Nephron progenitor cell (in vitro differentiated cells): ENCODE measurements at regions not wholly inside any gene's neighbourhood (a gene's known extent, or its start where the extent isn't known, plus 50 kb on each side); places are given as distances from the start of the nearest gene placed in this dataset.

Experiments
- DNase-seq: peaks from one replicate; pipeline ENCODE4 v3.0.0; 2021
- H3K27ac Mint-ChIP-seq: 2 replicates; pipeline ENCODE4 v1.8.0; 2021; ENCODE audit warnings: mild to moderate bottlenecking, moderate library complexity, mixed read lengths
- H3K27me3 Mint-ChIP-seq: 2 replicates; pipeline ENCODE4 v1.8.0; 2021; ENCODE audit warnings: mild to moderate bottlenecking, low read depth, mixed read lengths; ENCODE audit not compliant: poor library complexity
- H3K36me3 Mint-ChIP-seq: 2 replicates; pipeline ENCODE4 v1.8.0; 2021; ENCODE audit warnings: low read depth, mixed read lengths
- H3K4me1 Mint-ChIP-seq: 2 replicates; pipeline ENCODE4 v1.8.0; 2021; ENCODE audit warnings: mixed read lengths
- H3K4me3 Mint-ChIP-seq: 2 replicates; pipeline ENCODE4 v1.8.0; 2021; ENCODE audit warnings: mild to moderate bottlenecking, moderate library complexity, mixed read lengths
- H3K9me3 Mint-ChIP-seq: 2 replicates; pipeline ENCODE4 v1.8.0; 2021; ENCODE audit warnings: mild to moderate bottlenecking, moderate library complexity, mixed read lengths
- TF ChIP-seq, protein P1 (sequence below): fragments of 200-600 bp; sonication (generic); IDR thresholded peaks from 2 replicates; pipeline ENCODE4 v1.5.0; 2021; ENCODE audit warnings: antibody characterized with exemption

GRCh38 chr5:92922231-92922967, 658.6 kb downstream of the NR2F1-AS1 start:
- H3K4me3 Mint-ChIP-seq, result no peak overlapping the region
- no peaks in the 10 kb centered on the region for H3K9me3 Mint-ChIP-seq
- no peaks in the 10 kb centered on the region for H3K27me3 Mint-ChIP-seq
- H3K36me3 Mint-ChIP-seq, result no peaks in the 10 kb centered on the region
- H3K4me1 Mint-ChIP-seq, result peaks cover 53% of the 10 kb centered on the region
- H3K27ac Mint-ChIP-seq, result peak overlapping the region; percentile 46
- no peak for DNase-seq
- TF ChIP-seq, protein P1, sequence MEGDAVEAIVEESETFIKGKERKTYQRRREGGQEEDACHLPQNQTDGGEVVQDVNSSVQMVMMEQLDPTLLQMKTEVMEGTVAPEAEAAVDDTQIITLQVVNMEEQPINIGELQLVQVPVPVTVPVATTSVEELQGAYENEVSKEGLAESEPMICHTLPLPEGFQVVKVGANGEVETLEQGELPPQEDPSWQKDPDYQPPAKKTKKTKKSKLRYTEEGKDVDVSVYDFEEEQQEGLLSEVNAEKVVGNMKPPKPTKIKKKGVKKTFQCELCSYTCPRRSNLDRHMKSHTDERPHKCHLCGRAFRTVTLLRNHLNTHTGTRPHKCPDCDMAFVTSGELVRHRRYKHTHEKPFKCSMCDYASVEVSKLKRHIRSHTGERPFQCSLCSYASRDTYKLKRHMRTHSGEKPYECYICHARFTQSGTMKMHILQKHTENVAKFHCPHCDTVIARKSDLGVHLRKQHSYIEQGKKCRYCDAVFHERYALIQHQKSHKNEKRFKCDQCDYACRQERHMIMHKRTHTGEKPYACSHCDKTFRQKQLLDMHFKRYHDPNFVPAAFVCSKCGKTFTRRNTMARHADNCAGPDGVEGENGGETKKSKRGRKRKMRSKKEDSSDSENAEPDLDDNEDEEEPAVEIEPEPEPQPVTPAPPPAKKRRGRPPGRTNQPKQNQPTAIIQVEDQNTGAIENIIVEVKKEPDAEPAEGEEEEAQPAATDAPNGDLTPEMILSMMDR, result no peak

GRCh38 chr5:92917044-92917443, 664.0 kb downstream of the NR2F1-AS1 start:
- peaks cover 15% of the 10 kb centered on the region for H3K9me3 Mint-ChIP-seq
- peaks cover 17% of the 10 kb centered on the region for H3K36me3 Mint-ChIP-seq
- TF ChIP-seq, protein P1, result no peak
- no peak for DNase-seq
- H3K4me3 Mint-ChIP-seq, result no peak overlapping the region
- peaks cover 47% of the 10 kb centered on the region for H3K4me1 Mint-ChIP-seq
- H3K27ac Mint-ChIP-seq, result no peak overlapping the region
- H3K27me3 Mint-ChIP-seq, result no peaks in the 10 kb centered on the region

DNA sequence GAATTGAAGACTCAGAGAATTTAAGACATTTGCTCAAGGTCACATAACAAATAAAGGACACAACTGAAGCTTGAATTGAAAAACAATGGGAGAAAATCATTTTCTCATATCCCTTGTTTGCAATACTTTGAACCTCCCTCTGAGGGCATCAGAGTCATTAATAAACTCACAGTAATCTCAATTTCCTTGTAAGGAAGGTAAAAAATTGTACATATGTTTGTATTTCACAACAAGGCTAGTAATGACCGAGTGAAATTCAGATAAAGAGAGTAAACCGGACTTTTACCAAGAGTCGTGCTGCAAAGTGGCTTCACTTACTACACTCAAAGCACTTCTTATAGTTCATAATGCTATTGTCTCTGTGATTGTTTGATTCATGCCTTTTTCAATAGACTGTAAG, 665.0 kb downstream of the NR2F1-AS1 start:
- H3K9me3 Mint-ChIP-seq, result peaks cover 15% of the 10 kb centered on the region
- no peaks in the 10 kb centered on the region for H3K27me3 Mint-ChIP-seq
- no peak for DNase-seq
- peaks cover 17% of the 10 kb centered on the region for H3K36me3 Mint-ChIP-seq
- no peak overlapping the region for H3K27ac Mint-ChIP-seq
- TF ChIP-seq, protein P1, result no peak
- H3K4me1 Mint-ChIP-seq, result peaks cover 54% of the 10 kb centered on the region
- H3K4me3 Mint-ChIP-seq, result no peak overlapping the region

DNA sequence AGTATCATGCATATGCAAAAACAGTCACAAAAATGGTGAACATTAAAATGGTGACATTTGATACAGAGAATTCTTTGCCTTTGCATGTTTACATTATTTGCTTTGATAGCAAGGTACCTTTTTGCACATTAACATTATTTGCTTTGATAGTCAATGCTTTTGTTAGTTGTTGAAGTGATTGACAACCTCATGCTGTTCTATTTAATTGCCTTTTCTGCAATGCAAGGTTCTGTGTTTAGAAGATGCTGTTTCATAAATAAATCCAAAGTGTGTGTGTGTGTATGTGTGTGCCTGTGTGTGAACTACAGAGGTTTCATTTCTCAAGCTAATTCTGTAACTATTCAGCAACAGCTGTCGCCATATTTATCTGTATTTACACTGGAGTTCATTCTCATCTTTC, 668.7 kb downstream of the NR2F1-AS1 start:
- H3K4me1 Mint-ChIP-seq, result peaks cover 84% of the 10 kb centered on the region
- H3K4me3 Mint-ChIP-seq, result no peak overlapping the region
- no peak for DNase-seq
- no peaks in the 10 kb centered on the region for H3K27me3 Mint-ChIP-seq
- no peak overlapping the region for H3K27ac Mint-ChIP-seq
- peaks cover 15% of the 10 kb centered on the region for H3K9me3 Mint-ChIP-seq
- H3K36me3 Mint-ChIP-seq, result peaks cover 17% of the 10 kb centered on the region
- TF ChIP-seq, protein P1, result no peak

DNA sequence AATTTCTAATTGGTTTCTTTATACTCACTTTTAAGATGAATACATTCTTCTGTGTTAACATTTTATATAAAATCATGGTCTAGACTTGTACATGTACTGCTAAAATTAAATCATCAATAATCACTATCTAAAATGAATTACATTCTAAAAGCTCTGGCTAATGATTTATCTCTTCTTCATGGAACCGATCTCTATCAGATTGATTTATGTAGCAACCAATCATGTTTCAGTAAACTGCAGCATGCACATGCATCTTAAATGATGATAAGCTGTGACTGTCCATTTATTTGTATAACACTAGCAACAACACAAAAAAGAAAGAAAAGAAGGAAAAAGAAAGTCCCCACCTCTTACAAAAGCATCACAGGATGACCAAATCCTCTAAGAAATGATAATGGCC, 669.2 kb downstream of the NR2F1-AS1 start:
- H3K4me3 Mint-ChIP-seq, result no peak overlapping the region
- no peaks in the 10 kb centered on the region for H3K27me3 Mint-ChIP-seq
- H3K36me3 Mint-ChIP-seq, result peaks cover 17% of the 10 kb centered on the region
- TF ChIP-seq, protein P1, result no peak
- no peak for DNase-seq
- H3K27ac Mint-ChIP-seq, result no peak overlapping the region
- peaks cover 15% of the 10 kb centered on the region for H3K9me3 Mint-ChIP-seq
- peaks cover 87% of the 10 kb centered on the region for H3K4me1 Mint-ChIP-seq

GRCh38 chr5:92911293-92911692, 669.7 kb downstream of the NR2F1-AS1 start:
- Mint-ChIP-seq H3K4me1 (peaks cover 87% of the 10 kb centered on the region), H3K27me3 (no peaks in the 10 kb centered on the region), H3K9me3 (peaks cover 15% of the 10 kb centered on the region), H3K27ac (peak overlapping the region; percentile 86), H3K36me3 (peaks cover 17% of the 10 kb centered on the region), H3K4me3 (no peak overlapping the region)
- DNase-seq, result no peak
- TF ChIP-seq, protein P1, result no peak
